Heart right ventricle (tissue), 16 donors: ENCODE measurements at regions not wholly inside any gene's neighbourhood (a gene's known extent, or its start where the extent isn't known, plus 50 kb on each side); places are given as distances from the start of the nearest gene placed in this dataset.

Source experiments
- ATAC-seq, 8 donors: fragments of 200-7000 bp; cut with Tn5 transposase; one replicate each; pipeline ENCODE4 v1.9.1; 2020; ENCODE audit warnings: mild to moderate bottlenecking in 8 of 8, moderate library complexity in 8 of 8, moderate number of reproducible peaks in 1 of 8
- DNase-seq, 2 donors: peaks; one replicate each; pipeline ENCODE4 v3.0.0-alpha.2; 2020
- H3K27ac ChIP-seq, 10 donors: fragments of 200-600 bp; sonication (generic) in 2 of 10; one replicate each; pipeline versions ENCODE4 v1.5.0 to v1.8.0; 2020 to 2022; ENCODE audit warnings: mild to moderate bottlenecking in 3 of 10
- H3K27me3 ChIP-seq, 7 donors: fragments of 200-600 bp; one replicate each; pipeline ENCODE4 v1.8.0; 2021 to 2022; ENCODE audit warnings: mild to moderate bottlenecking in 2 of 7
- H3K36me3 ChIP-seq, 9 donors: fragments of 200-600 bp; sonication (generic) in 1 of 9; one replicate each; pipeline versions ENCODE4 v1.5.0 to v1.8.0; 2020 to 2022; ENCODE audit warnings: mild to moderate bottlenecking in 2 of 9
- H3K4me1 ChIP-seq, 9 donors: fragments of 200-600 bp; sonication (generic) in 1 of 9; one replicate each; pipeline versions ENCODE4 v1.5.0 to v1.8.0; 2020 to 2022; ENCODE audit warnings: mild to moderate bottlenecking in 4 of 9
- H3K4me3 ChIP-seq, 10 donors: fragments of 200-600 bp; sonication (generic) in 2 of 10; one replicate each; pipeline versions ENCODE4 v1.5.0 to v1.8.0; 2020 to 2022; ENCODE audit warnings: mild to moderate bottlenecking in 7 of 10, moderate library complexity in 2 of 10
- H3K9me3 ChIP-seq, 11 donors: fragments of 200-600 bp in 10 of 11; sonication (generic) in 2 of 11; one replicate each; pipeline versions ENCODE4 v1.5.0 to v1.8.0; 2013 to 2022; ENCODE audit warnings: mild to moderate bottlenecking in 2 of 11, control low read depth in 1 of 11, moderate library complexity in 1 of 11
- WGBS, 2 donors: extraction: QIAGEN DNeasy Blood & Tissue Kit; methylation state at CpG; one replicate each; pipeline ENCODE4 v1.1.7; 2013; ENCODE audit warnings: inconsistent platforms in 1 of 2; 5-methylcytosine and 5-hydroxymethylcytosine counted together
- intact Hi-C, 10 donors: fragments of 100-400 bp; cut with DNase I; formaldehyde crosslinking; loops; one replicate each; pipeline versions ENCODE4 v1.11.1 to v1.14.2; 2022
- TF ChIP-seq, protein P1 (sequence below), 9 donors: fragments of 200-600 bp; sonication (generic) in 2 of 9; IDR thresholded peaks; one replicate each; pipeline versions ENCODE4 v1.5.0 to v1.8.0; 2021 to 2022; ENCODE audit warnings: antibody characterized with exemption in 9 of 9, mild to moderate bottlenecking in 5 of 9, moderate library complexity in 1 of 9
- donor health status: Arrhythmogenic right ventricular cardiomyopathy.
- donor health status: ischemic (EF 13 %, LVEDD 7.1; RV severe dilation, severe dysfunction).
- donor health status: healthy with polysubstance abuse.
- donor health status: DM: no; HTN: yes; CAD: no.
- donor health status: DM: no; HTN: no; CAD: no.
- donor health status: ischemic (EF 25% LVEDD 6.9; RV normal size, moderate dysfunction).
- donor health status: ischemic (EF 25% LVEDD 5.7; RV mildly dilated, moderate dysfunction).
- donor health status: healthy.
- donor health status: DM: yes; HTN: yes; CAD: no.
- donor health status: Ischemic cardiomyopathy.
- donor health status: ischemic (EF 35%, LVEDD 5.7; RV mildly dilated, moderate dysfunction).
- donor health status: nonischemic (EF 11% LVEDD 7.7; RV severe dilation, severe dysfunction).
- donor health status: DM: yes; HTN: yes; CAD: no.
- donor health status: PGD.
- donor health status: ischemic (EF 29% LVEDD 5.4; RV normal size, mild dysfunction).
- donor health status: nonischemic (EF 23%, LVEDD 6.1; RV moderate dilation, normal function).

GRCh38 chr2:146040051-146040450, 1520.1 kb upstream of the ZEB2 start:
- TF ChIP-seq, protein P1, sequence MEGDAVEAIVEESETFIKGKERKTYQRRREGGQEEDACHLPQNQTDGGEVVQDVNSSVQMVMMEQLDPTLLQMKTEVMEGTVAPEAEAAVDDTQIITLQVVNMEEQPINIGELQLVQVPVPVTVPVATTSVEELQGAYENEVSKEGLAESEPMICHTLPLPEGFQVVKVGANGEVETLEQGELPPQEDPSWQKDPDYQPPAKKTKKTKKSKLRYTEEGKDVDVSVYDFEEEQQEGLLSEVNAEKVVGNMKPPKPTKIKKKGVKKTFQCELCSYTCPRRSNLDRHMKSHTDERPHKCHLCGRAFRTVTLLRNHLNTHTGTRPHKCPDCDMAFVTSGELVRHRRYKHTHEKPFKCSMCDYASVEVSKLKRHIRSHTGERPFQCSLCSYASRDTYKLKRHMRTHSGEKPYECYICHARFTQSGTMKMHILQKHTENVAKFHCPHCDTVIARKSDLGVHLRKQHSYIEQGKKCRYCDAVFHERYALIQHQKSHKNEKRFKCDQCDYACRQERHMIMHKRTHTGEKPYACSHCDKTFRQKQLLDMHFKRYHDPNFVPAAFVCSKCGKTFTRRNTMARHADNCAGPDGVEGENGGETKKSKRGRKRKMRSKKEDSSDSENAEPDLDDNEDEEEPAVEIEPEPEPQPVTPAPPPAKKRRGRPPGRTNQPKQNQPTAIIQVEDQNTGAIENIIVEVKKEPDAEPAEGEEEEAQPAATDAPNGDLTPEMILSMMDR (IDR thresholded peaks at IDR 0.05): no peak
- 64 to 79% methylated on average over 3 of the region's 3 CpGs for WGBS, 2 donors
- H3K4me1 ChIP-seq: no peaks in the 10 kb centered on the region
- H3K4me3 ChIP-seq: no peak overlapping the region
- ATAC-seq (no peak), DNase-seq (no peak)
- H3K27me3 ChIP-seq: no peaks in the 10 kb centered on the region
- no peaks in the 10 kb centered on the region for H3K9me3 ChIP-seq
- peak overlapping the region in 1 of 10 donors; percentile 0 for H3K27ac ChIP-seq
- intact Hi-C loops: no loop called here
- no peaks in the 10 kb centered on the region for H3K36me3 ChIP-seq

DNA sequence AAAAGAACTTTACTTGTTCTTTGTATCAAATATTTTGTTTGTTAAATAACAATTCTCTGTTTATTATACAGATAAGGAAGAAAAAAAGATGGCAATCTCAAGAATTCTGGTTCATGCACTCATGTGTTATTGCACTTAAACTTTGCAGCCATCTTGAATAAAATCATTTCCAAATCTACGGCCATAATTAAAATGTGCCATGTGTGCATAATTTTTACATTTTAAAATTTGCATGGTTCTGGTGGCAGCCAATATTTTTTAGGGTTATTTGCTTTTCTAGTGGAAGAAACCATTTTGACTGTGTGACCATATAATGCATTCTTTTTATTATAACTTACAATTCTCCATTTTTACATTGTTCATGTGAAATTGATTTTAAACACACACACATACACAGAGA, 1518.1 kb upstream of the ZEB2 start:
- Histone ChIP-seq H3K4me1 (no peaks in the 10 kb centered on the region), H3K4me3 (no peak overlapping the region), H3K36me3 (no peaks in the 10 kb centered on the region), H3K27me3 (no peaks in the 10 kb centered on the region), H3K9me3 (no peaks in the 10 kb centered on the region), H3K27ac (no peak overlapping the region)
- 86 to 90% methylated on average over 1 of the region's 1 CpG for WGBS, 2 donors
- ATAC-seq (no peak), DNase-seq (no peak)
- intact Hi-C loops: no loop called here
- TF ChIP-seq, protein P1 (IDR thresholded peaks at IDR 0.05): no peak

DNA sequence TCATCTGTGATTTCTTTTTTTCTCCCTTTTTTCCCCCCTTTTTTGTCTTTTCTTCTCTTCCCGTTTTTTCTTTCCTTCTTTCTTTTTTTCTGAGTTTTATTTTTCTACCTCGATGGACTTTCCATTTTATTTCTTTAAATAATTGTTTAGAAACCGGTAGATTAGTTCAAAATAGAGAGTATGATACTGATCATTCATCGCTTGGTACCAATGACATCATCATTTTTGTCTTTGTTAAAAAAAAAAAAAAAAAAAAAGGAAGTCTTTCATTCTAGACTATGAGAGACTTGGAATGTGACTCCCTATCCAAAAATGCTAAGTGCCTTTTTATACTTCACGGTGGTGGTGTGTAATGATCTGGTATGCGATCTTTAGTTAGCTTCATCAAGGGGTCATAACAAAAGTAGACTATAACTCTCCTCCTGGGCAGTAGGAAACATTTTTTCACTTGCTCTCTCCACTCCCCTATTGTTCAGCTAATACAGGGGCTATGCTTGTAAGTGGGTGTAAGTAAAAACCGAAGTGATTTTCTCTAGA, 1517.5 kb upstream of the ZEB2 start:
- TF ChIP-seq, protein P1 (IDR thresholded peaks at IDR 0.05): no peak
- Histone ChIP-seq H3K36me3 (no peaks in the 10 kb centered on the region), H3K4me1 (no peaks in the 10 kb centered on the region), H3K27ac (no peak overlapping the region), H3K27me3 (no peaks in the 10 kb centered on the region), H3K4me3 (no peak overlapping the region), H3K9me3 (no peaks in the 10 kb centered on the region)
- DNase-seq (no peak), ATAC-seq (no peak)
- WGBS, 2 donors: 80 to 82% methylated on average over 7 of the region's 7 CpGs
- intact Hi-C loops: no loop called here

DNA sequence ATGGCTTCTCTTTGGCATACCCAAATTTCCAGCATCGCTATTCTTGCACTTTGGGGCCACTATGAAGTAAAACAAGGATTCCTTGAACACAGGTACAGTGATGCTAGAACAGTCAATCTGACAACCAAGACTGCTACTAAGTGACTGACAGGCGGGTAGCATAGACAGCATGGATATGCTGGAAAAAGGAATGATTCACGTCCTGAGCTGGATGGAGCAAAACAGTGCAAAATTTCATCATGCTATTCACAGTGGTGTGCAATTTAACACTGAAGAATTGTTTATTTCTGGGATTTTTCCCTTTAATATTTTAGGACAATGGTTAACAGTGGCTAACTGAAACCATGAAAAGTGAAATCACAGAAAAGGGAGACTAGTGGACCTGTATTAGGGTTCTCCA, 1511.2 kb upstream of the ZEB2 start:
- H3K4me1 ChIP-seq: no peaks in the 10 kb centered on the region
- TF ChIP-seq, protein P1 (IDR thresholded peaks at IDR 0.05): no peak
- H3K9me3 ChIP-seq: peaks cover 0 to 10% (median 0%) of the 10 kb centered on the region in 11 donors
- DNase-seq: no peak
- WGBS, 2 donors: 85 to 87% methylated on average over 3 of the region's 3 CpGs
- H3K4me3 ChIP-seq: no peak overlapping the region
- ATAC-seq: no peak
- no peaks in the 10 kb centered on the region for H3K36me3 ChIP-seq
- H3K27me3 ChIP-seq: no peaks in the 10 kb centered on the region
- intact Hi-C loops: no loop called here
- no peak overlapping the region for H3K27ac ChIP-seq
